NOMO-1 treated with DMSO at 0.1 percent for 48 hours (cell line): ENCODE measurements at regions not wholly inside any gene's neighbourhood (a gene's known extent, or its start where the extent isn't known, plus 50 kb on each side); places are given as distances from the start of the nearest gene placed in this dataset.
A peak's percentile ranks its signal among the peaks of the same experiment; 100 is the strongest.

Source experiments
- DNase-seq: peaks from one replicate; lab custom pipeline; 2025; ENCODE audit not compliant: unreplicated experiment; lab: John Stamatoyannopoulos, UW

GRCh38 chr2:238731961-238732360 is 115.9 kb upstream of the TWIST2 start:
- DNase-seq, result peak; percentile 96

- DNase-seq, result no peak
Measured at GRCh38 chr2:238738917-238739316, 109.0 kb upstream of the TWIST2 start.

DNA sequence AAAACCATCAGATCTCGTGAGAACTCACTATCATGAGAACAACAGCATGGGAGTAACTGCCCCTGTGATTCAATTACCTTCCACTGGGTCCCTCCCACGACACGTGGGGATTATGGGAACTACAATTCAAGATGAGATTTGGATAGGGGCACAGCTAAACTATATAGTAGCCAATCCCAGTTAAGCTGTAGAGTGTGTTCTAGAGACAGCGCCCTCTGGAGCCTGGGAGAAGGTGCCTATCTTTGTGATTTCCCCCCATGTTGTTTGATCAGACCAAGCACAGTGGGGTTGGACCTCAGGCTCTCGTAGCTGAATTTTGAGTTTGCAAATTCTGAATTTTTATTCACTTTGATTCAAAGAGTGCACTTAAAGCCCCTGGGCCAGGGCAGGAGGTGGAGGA is 108.2 kb upstream of the TWIST2 start:
- DNase-seq, result no peak

GRCh38 chr2:238741277-238741676 is 106.6 kb upstream of the TWIST2 start:
- no peak for DNase-seq

GRCh38 chr2:238742066-238742465 is 105.8 kb upstream of the TWIST2 start:
- DNase-seq, result no peak

GRCh38 chr2:238742664-238743063 is 105.2 kb upstream of the TWIST2 start:
- DNase-seq, result no peak

- peak; percentile 66 for DNase-seq
Measured at GRCh38 chr2:238743243-238744065, 104.4 kb upstream of the TWIST2 start.

- DNase-seq, result no peak
Measured at GRCh38 chr2:238744951-238745350, 102.9 kb upstream of the TWIST2 start.

DNA sequence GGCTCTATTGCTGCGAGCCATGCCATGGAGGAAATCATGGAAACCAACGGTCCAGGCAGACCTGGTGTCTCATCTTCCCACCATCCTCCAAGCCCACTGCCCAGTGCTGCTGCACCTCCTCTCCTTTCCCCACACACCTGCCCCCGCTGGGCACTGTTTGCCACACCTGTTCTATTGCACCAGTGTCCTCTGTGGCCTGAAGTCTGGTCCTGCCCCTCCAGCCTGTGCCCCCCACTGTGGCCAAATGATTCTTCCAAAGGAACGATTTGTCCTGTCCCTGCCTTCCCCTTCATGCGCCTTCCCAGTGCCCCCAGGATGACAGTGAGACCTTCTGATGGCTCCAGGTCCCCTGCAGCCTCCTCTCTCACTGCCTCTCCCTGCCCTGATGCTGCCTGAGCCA is 101.9 kb upstream of the TWIST2 start:
- no peak for DNase-seq

DNA sequence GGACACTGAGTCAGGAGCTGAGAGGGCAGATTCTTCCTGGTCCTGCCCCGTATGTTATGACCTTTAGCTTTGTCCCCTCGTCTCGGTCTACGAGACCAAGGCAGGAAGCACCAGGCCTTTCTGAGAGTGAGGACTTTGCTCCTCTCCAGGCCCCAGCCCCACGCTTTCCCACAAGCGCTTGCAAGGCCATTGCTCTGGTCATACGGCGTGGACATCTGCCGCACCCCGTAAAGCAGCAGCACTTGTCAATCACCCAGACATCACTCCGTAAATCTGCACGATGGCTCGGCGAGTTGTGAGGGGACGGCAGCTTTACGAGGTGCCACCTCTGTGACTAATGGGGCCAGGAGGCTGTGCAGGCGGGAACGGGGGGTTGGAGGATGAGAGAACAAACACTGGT is 100.8 kb upstream of the TWIST2 start:
- no peak for DNase-seq

- DNase-seq, result no peak
Measured at GRCh38 chr2:238747557-238747956, 100.3 kb upstream of the TWIST2 start.

GRCh38 chr2:238750212-238750904 is 97.5 kb upstream of the TWIST2 start:
- DNase-seq, result no peak

GRCh38 chr2:238754259-238754658 is 93.6 kb upstream of the TWIST2 start:
- DNase-seq, result no peak

- no peak for DNase-seq
Measured at GRCh38 chr2:238761868-238762267, 86.0 kb upstream of the TWIST2 start.

DNA sequence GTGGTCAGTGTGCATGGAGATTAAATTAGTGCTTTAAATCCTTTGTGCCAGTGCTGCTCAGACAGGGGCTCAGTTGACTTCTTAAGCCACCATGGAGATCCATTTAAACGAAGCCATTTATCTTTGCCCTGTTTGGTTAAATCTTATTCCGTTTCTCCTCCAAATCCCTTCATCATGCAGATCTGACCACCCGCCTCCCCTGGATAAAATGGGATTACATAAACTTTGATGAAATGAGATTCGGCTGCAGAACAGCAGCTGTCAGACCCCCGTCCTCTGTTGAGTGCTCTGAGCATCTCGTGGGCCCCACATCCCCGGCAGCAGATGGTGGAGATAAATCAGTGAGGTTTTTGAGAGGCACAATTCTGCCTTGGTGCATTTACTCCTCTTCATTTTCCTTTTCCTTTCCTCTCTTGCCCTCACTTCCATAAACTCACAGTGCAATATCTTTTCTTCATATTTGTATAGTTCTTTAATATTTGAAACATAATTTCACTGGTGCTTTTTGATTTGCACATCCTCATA is 84.4 kb upstream of the TWIST2 start:
- DNase-seq, result no peak

GRCh38 chr2:238765590-238765989 is 82.3 kb upstream of the TWIST2 start:
- no peak for DNase-seq

- DNase-seq, result no peak
Measured at GRCh38 chr2:238771218-238771617, 76.7 kb upstream of the TWIST2 start.

DNA sequence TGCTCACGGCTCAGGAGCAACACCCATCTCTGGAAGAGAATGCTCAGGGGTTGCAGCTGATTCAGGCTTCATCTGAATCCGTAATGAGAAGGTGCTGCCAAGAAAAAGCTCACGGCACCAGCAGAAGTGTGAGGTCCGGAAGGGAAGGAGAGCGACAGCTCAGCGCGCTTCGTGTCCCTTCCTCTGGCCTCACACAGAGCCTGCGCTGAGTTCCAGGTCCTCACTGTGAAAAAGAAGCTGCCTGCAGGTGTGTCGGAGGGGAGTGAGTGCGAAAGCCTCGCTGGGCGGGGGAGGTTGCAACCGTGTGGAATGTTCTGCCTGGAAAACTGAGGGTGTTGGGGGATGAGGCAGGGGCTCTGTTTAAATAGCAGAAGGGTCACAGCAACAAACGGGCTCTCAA is 76.2 kb upstream of the TWIST2 start:
- DNase-seq, result no peak

DNA sequence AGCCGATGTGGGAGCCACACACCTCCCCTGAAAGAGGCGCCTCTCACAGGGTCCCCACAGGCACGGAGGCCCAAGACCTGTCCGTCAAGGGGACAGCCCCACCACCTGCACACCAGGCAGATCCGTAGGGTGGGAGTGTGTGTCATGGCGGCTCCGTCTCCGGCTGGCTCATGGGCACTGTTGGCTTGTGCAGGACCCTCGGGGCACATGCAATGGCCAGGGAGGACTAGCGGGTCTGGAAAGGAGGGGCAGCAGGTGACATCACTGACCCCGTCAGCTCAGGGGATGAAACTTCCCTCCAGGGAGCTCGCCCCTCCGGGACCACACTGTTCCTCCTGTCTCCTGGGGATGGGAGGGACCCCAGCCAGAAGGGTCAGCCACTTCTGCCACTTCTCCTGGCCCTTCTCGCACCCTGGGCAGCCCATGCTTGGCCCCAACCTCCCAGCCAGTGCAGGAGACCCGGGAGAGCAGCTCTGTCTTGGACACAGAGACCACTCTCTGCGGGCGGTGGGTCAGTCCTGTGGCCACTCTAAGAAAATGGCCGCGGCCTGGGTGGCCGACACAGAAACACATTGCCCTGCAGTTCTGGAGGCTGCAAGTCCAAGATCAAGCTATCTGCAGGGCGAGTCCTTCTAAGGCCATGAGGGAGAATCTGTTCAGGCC is 75.1 kb upstream of the TWIST2 start:
- DNase-seq, result no peak

- no peak for DNase-seq
Measured at GRCh38 chr2:238773472-238773871, 74.4 kb upstream of the TWIST2 start.

GRCh38 chr2:238774071-238774470 is 73.8 kb upstream of the TWIST2 start:
- DNase-seq, result no peak
